CD4-positive, alpha-beta memory T cell (primary cell): ENCODE measurements at regions not wholly inside any gene's neighbourhood (a gene's known extent, or its start where the extent isn't known, plus 50 kb on each side); places are given as distances from the start of the nearest gene placed in this dataset.

ENCODE experiments used
- CTCF ChIA-PET: fragments of 350-600 bp; sonication (Branson Sonifier 250); formaldehyde crosslinking; loops from one replicate; lab custom pipeline; 2021; ENCODE audit warnings: inconsistent platforms; ENCODE audit not compliant: partially characterized antibody; lab: Charles Lee
- POLR2A ChIA-PET: fragments of 350-600 bp; sonication (Branson Sonifier 250); formaldehyde crosslinking; loops from one replicate; lab custom pipeline; 2021; ENCODE audit not compliant: partially characterized antibody; lab: Charles Lee
- DNase-seq, 5 donors: peaks; one replicate each; pipeline versions ENCODE4 v3.0.0 to v3.0.0-alpha.2; 2020 to 2022; ENCODE audit warnings: mixed read lengths in 1 of 5
- H3K27ac ChIP-seq: one replicate; pipeline ENCODE4 v1.7.0; 2013; ENCODE audit warnings: low read depth, low read length
- H3K27me3 ChIP-seq: 2 replicates; pipeline ENCODE4 v1.7.0; 2013; ENCODE audit warnings: mild to moderate bottlenecking, low read length, moderate library complexity; ENCODE audit not compliant: insufficient read depth
- H3K36me3 ChIP-seq: 2 replicates; pipeline ENCODE4 v1.7.0; 2013; ENCODE audit warnings: mild to moderate bottlenecking, low read length, moderate library complexity; ENCODE audit not compliant: insufficient read depth
- H3K4me1 ChIP-seq: 2 replicates; pipeline ENCODE4 v1.7.0; 2013; ENCODE audit warnings: mild to moderate bottlenecking, low read length, moderate library complexity; ENCODE audit not compliant: insufficient read depth
- H3K4me3 ChIP-seq, 2 donors: one replicate each; pipeline ENCODE4 v1.7.0; 2013; ENCODE audit warnings: low read length in 2 of 2, mild to moderate bottlenecking in 1 of 2
- H3K9me3 ChIP-seq, 2 donors: one replicate each; pipeline ENCODE4 v1.7.0; 2013; ENCODE audit warnings: low read length in 2 of 2, control low read depth in 1 of 2; ENCODE audit not compliant: control insufficient read depth in 1 of 2
- H3K27ac Mint-ChIP-seq, 7 donors: one replicate each; pipeline ENCODE4 v1.8.0; 2020 to 2021; ENCODE audit warnings: mixed read lengths in 7 of 7, mild to moderate bottlenecking in 6 of 7, inconsistent platforms in 3 of 7, moderate library complexity in 3 of 7
- H3K27me3 Mint-ChIP-seq, 2 donors: one replicate each; pipeline ENCODE4 v1.8.0; 2020 to 2021; ENCODE audit warnings: mixed read lengths in 2 of 2
- H3K36me3 Mint-ChIP-seq, 2 donors: one replicate each; pipeline ENCODE4 v1.8.0; 2020 to 2021; ENCODE audit warnings: mixed read lengths in 2 of 2, inconsistent platforms in 1 of 2, mild to moderate bottlenecking in 1 of 2
- H3K4me1 Mint-ChIP-seq, 4 donors: one replicate each; pipeline ENCODE4 v1.8.0; 2020 to 2021; ENCODE audit warnings: mixed read lengths in 4 of 4, mild to moderate bottlenecking in 1 of 4
- H3K4me3 Mint-ChIP-seq, 8 donors: one replicate each; pipeline ENCODE4 v1.8.0; 2020 to 2021; ENCODE audit warnings: mixed read lengths in 8 of 8, mild to moderate bottlenecking in 7 of 8, moderate library complexity in 6 of 8, inconsistent platforms in 3 of 8
- H3K9me3 Mint-ChIP-seq, 8 donors: one replicate each; pipeline ENCODE4 v1.8.0; 2020 to 2021; ENCODE audit warnings: mixed read lengths in 8 of 8, mild to moderate bottlenecking in 5 of 8, inconsistent platforms in 3 of 8, moderate library complexity in 1 of 8
- intact Hi-C: fragments of 100-400 bp; cut with micrococcal nuclease; formaldehyde crosslinking; loops from one replicate; pipeline ENCODE4 v1.15.1; 2023

GRCh38 chr13:64758521-64759244 lies 2471.5 kb downstream of the PCDH9 start:
- Mint-ChIP-seq H3K9me3 (peaks cover 0 to 30% (median 13%) of the 10 kb centered on the region in 8 donors), H3K36me3 (no peaks in the 10 kb centered on the region), H3K27me3 (no peaks in the 10 kb centered on the region), H3K27ac (no peak overlapping the region), H3K4me1 (no peaks in the 10 kb centered on the region), H3K4me3 (no peak overlapping the region)
- no peaks in the 10 kb centered on the region for H3K9me3 ChIP-seq
- H3K4me3 ChIP-seq: no peak overlapping the region
- no peaks in the 10 kb centered on the region for H3K4me1 ChIP-seq
- H3K27me3 ChIP-seq: no peaks in the 10 kb centered on the region
- intact Hi-C loops: no loop called here
- no peak overlapping the region for H3K27ac ChIP-seq
- ChIA-PET POLR2A (no interaction called here), CTCF (no interaction called here)
- DNase-seq: no peak
- no peaks in the 10 kb centered on the region for H3K36me3 ChIP-seq

GRCh38 chr13:64756621-64757020 lies 2473.5 kb downstream of the PCDH9 start:
- no peak overlapping the region for H3K27ac ChIP-seq
- H3K27me3 ChIP-seq: no peaks in the 10 kb centered on the region
- Mint-ChIP-seq H3K36me3 (no peaks in the 10 kb centered on the region), H3K4me3 (no peak overlapping the region), H3K4me1 (no peaks in the 10 kb centered on the region), H3K9me3 (peaks cover 0 to 23% (median 9%) of the 10 kb centered on the region in 8 donors), H3K27ac (no peak overlapping the region), H3K27me3 (no peaks in the 10 kb centered on the region)
- no peaks in the 10 kb centered on the region for H3K36me3 ChIP-seq
- CTCF ChIA-PET: no interaction called here
- intact Hi-C loops: no loop called here
- no peaks in the 10 kb centered on the region for H3K4me1 ChIP-seq
- DNase-seq: no peak
- POLR2A ChIA-PET: no interaction called here
- H3K9me3 ChIP-seq: no peaks in the 10 kb centered on the region
- no peak overlapping the region for H3K4me3 ChIP-seq

DNA sequence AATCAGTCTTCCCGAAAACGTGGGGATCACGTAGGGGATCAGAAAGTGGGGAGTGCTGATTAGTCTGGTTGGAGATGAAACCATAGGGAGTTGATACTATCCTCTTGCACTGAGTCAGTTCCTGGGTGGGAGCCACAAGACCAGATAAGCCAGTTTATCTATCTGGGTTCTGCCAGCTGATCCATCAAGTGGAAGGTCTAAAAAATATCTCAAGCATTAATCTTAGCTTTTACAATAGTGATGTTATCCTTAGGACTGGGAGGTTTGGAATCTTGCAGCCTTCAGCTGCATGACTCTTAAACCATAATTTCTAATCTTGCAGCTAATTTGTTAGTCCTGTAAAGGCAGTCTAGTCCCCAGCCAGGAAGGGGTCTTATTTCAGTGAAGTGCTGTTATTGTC lies 2474.2 kb downstream of the PCDH9 start:
- Histone ChIP-seq H3K27ac (no peak overlapping the region), H3K4me1 (no peaks in the 10 kb centered on the region), H3K9me3 (no peaks in the 10 kb centered on the region), H3K4me3 (no peak overlapping the region), H3K36me3 (no peaks in the 10 kb centered on the region), H3K27me3 (no peaks in the 10 kb centered on the region)
- ChIA-PET POLR2A (no interaction called here), CTCF (no interaction called here)
- H3K4me1 Mint-ChIP-seq: no peaks in the 10 kb centered on the region
- no peaks in the 10 kb centered on the region for H3K36me3 Mint-ChIP-seq
- intact Hi-C loops: no loop called here
- no peak overlapping the region for H3K4me3 Mint-ChIP-seq
- H3K27me3 Mint-ChIP-seq: no peaks in the 10 kb centered on the region
- peaks cover 0 to 23% (median 8%) of the 10 kb centered on the region in 8 donors for H3K9me3 Mint-ChIP-seq
- DNase-seq: no peak
- H3K27ac Mint-ChIP-seq: no peak overlapping the region

DNA sequence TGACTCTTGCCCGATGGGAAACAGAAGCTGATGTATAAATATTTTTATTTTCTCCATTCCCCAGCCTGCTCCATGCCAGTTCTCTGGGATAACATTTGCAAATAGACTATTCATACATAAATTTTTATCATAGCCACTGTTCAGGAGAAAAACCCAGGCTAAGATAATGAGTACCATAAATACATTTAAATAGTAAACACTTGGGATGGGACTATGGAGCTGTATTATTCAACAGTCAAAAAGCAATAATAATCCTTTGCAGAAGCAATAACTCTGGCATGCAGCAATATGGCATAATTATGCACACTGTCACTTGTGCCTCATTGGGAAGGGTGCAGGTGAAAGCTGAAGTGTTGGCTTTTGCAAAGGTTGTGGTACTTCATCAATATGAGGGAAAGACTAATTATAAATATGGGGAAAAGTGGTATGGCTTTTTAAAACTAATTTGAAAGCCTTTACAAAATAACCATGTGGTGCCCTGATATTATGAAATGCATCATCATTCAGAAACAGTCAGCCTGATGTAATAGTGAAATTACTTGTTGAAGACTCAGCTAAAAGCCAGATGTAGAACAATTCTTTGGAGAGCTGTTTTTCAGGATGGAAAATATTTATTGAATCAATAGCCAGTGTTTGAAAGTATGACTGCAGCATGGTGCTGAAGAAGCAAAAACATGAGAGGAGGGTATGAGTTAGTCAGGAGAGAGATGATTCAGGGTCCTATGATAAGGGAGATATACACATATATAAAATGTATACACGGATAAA lies 2476.7 kb downstream of the PCDH9 start:
- peaks cover 0 to 15% (median 5%) of the 10 kb centered on the region in 8 donors for H3K9me3 Mint-ChIP-seq
- no peaks in the 10 kb centered on the region for H3K27me3 Mint-ChIP-seq
- no peaks in the 10 kb centered on the region for H3K27me3 ChIP-seq
- no peaks in the 10 kb centered on the region for H3K36me3 ChIP-seq
- ChIA-PET POLR2A (no interaction called here), CTCF (no interaction called here)
- no peak overlapping the region for H3K27ac ChIP-seq
- H3K9me3 ChIP-seq: no peaks in the 10 kb centered on the region
- H3K4me1 Mint-ChIP-seq: no peaks in the 10 kb centered on the region
- no peaks in the 10 kb centered on the region for H3K4me1 ChIP-seq
- intact Hi-C loops: no loop called here
- DNase-seq: no peak
- no peak overlapping the region for H3K27ac Mint-ChIP-seq
- H3K4me3 Mint-ChIP-seq: no peak overlapping the region
- no peaks in the 10 kb centered on the region for H3K36me3 Mint-ChIP-seq
- no peak overlapping the region for H3K4me3 ChIP-seq

GRCh38 chr13:64749301-64749700 lies 2480.8 kb downstream of the PCDH9 start:
- Histone ChIP-seq H3K9me3 (no peaks in the 10 kb centered on the region), H3K4me1 (no peaks in the 10 kb centered on the region), H3K4me3 (no peak overlapping the region), H3K27ac (no peak overlapping the region), H3K36me3 (no peaks in the 10 kb centered on the region), H3K27me3 (no peaks in the 10 kb centered on the region)
- ChIA-PET POLR2A (no interaction called here), CTCF (no interaction called here)
- no peak overlapping the region for H3K4me3 Mint-ChIP-seq
- intact Hi-C loops: no loop called here
- H3K4me1 Mint-ChIP-seq: no peaks in the 10 kb centered on the region
- H3K36me3 Mint-ChIP-seq: no peaks in the 10 kb centered on the region
- peaks cover 0 to 9% (median under 1%) of the 10 kb centered on the region in 8 donors for H3K9me3 Mint-ChIP-seq
- DNase-seq: no peak
- no peak overlapping the region for H3K27ac Mint-ChIP-seq
- no peaks in the 10 kb centered on the region for H3K27me3 Mint-ChIP-seq

GRCh38 chr13:64746845-64747244 lies 2483.3 kb downstream of the PCDH9 start:
- Histone ChIP-seq H3K4me3 (no peak overlapping the region), H3K9me3 (no peaks in the 10 kb centered on the region), H3K27me3 (no peaks in the 10 kb centered on the region), H3K4me1 (no peaks in the 10 kb centered on the region), H3K27ac (no peak overlapping the region), H3K36me3 (no peaks in the 10 kb centered on the region)
- no peak for DNase-seq
- H3K27me3 Mint-ChIP-seq: no peaks in the 10 kb centered on the region
- peaks cover 0 to 10% (median 2%) of the 10 kb centered on the region in 8 donors for H3K9me3 Mint-ChIP-seq
- ChIA-PET CTCF (no interaction called here), POLR2A (no interaction called here)
- H3K4me1 Mint-ChIP-seq: no peaks in the 10 kb centered on the region
- no peak overlapping the region for H3K4me3 Mint-ChIP-seq
- no peak overlapping the region for H3K27ac Mint-ChIP-seq
- no peaks in the 10 kb centered on the region for H3K36me3 Mint-ChIP-seq
- intact Hi-C loops: no loop called here

DNA sequence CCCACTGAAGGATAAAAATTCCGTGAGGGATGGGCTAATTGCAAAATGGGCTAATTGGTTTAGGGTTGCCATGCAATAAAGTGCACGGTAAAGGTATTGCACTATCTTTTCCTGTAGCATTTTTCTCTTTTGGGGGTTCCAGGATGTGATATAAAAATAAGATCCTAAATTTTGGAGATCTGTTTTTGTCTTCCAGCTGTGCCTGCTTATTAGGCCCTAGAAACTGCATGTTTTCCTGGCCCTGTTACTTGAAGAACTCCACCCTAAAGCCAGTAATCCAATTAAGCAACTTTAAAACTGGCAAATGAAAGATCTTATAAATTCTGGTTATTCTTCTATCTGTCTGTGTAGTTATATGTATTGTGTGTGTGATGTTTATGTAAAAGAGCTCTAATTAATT lies 2489.6 kb downstream of the PCDH9 start:
- no peak overlapping the region for H3K27ac ChIP-seq
- H3K36me3 ChIP-seq: no peaks in the 10 kb centered on the region
- Mint-ChIP-seq H3K27me3 (no peaks in the 10 kb centered on the region), H3K27ac (no peak overlapping the region), H3K4me1 (no peaks in the 10 kb centered on the region), H3K36me3 (no peaks in the 10 kb centered on the region), H3K4me3 (no peak overlapping the region), H3K9me3 (peaks cover 2 to 22% (median 11%) of the 10 kb centered on the region in 8 donors)
- no peaks in the 10 kb centered on the region for H3K4me1 ChIP-seq
- intact Hi-C loops: no loop called here
- H3K27me3 ChIP-seq: no peaks in the 10 kb centered on the region
- H3K4me3 ChIP-seq: no peak overlapping the region
- H3K9me3 ChIP-seq: no peaks in the 10 kb centered on the region
- no peak for DNase-seq
- ChIA-PET POLR2A (no interaction called here), CTCF (no interaction called here)
